ENCODE measurements at regions not wholly inside any gene's neighbourhood (a gene's known extent, or its start where the extent isn't known, plus 50 kb on each side); places are given as distances from the start of the nearest gene placed in this dataset.

DNA sequence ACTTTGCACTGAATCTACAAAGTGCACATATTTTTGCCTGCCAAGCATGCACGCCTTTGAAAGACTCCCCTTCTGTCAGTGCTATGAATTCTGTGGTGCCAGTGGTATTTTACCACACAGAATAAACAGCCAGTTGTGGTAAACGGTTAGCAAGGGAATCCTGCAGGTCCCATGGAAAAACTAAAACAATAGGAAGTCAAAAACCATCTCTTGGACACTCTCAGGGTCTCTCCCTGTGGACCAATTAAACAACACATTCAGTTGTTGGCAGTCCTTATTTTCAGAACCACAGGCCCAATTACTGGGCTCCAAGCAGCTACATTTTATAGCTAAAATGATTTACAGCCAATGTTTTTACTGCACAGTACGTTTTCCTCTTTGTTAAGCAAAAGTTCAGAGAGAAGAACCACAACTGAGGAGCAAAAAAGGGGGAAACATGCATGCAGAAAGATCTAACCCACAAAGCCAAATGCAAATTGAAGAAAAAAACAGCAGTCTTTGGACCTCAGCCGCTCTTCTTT, 116.9 kb downstream of the KCTD12 start:
- TF ChIP-seq, protein P1, sequence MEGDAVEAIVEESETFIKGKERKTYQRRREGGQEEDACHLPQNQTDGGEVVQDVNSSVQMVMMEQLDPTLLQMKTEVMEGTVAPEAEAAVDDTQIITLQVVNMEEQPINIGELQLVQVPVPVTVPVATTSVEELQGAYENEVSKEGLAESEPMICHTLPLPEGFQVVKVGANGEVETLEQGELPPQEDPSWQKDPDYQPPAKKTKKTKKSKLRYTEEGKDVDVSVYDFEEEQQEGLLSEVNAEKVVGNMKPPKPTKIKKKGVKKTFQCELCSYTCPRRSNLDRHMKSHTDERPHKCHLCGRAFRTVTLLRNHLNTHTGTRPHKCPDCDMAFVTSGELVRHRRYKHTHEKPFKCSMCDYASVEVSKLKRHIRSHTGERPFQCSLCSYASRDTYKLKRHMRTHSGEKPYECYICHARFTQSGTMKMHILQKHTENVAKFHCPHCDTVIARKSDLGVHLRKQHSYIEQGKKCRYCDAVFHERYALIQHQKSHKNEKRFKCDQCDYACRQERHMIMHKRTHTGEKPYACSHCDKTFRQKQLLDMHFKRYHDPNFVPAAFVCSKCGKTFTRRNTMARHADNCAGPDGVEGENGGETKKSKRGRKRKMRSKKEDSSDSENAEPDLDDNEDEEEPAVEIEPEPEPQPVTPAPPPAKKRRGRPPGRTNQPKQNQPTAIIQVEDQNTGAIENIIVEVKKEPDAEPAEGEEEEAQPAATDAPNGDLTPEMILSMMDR (IDR thresholded peaks at IDR 0.05; ENCODE audit: low read depth, low read length, missing control alignments), result no peak
- no peak overlapping the region for H3K4me3 ChIP-seq (replicated peaks; ENCODE audit: low read depth, low read length)
- no peak for DNase-seq (ENCODE audit: extremely low read depth, low read depth)

DNA sequence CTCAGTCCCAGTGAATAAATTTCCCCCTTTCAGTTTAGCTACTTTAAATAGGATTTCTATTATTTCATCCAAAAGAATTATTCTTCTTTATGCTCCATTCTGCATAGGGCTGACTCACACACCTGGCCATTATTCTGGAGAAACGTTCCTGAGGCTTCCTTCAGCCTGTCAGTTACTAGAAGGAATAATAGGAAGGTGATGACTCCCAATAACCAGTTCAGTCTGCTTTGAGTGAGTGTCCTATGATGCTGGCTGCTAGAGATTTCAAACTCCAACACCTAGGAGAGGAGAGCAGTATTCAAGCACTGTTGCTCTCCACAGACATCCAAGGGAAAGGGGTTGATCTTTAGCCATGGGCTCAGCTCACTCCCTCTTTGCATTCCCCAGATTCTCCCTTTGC, 117.8 kb downstream of the KCTD12 start:
- no peak overlapping the region for H3K4me3 ChIP-seq (replicated peaks; ENCODE audit: low read depth, low read length)
- DNase-seq (ENCODE audit: extremely low read depth, low read depth), result no peak
- TF ChIP-seq, protein P1 (IDR thresholded peaks at IDR 0.05; ENCODE audit: low read depth, low read length, missing control alignments), result no peak

DNA sequence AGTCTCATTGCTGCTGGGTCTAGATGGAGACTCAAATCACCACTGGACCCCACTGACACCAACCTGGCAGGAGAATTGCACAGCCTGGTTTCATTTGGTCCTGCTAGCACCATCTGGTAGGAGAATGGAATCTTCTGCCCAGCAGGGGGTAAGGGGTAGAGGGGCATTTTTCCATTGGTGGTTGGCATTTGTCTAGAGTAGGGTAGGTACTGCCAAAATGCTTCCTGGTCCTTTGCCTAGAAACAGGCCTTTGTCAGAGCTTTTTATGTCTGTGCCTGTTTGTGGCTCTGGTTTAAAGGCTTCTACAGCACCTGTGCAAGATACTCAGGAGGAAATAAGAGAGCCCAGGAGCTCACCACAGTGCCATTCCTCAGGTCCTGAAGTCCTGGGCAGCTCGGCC, 121.3 kb downstream of the KCTD12 start:
- no peak overlapping the region for H3K4me3 ChIP-seq (replicated peaks; ENCODE audit: low read depth, low read length)
- no peak for DNase-seq (ENCODE audit: extremely low read depth, low read depth)
- TF ChIP-seq, protein P1 (IDR thresholded peaks at IDR 0.05; ENCODE audit: low read depth, low read length, missing control alignments), result no peak

DNA sequence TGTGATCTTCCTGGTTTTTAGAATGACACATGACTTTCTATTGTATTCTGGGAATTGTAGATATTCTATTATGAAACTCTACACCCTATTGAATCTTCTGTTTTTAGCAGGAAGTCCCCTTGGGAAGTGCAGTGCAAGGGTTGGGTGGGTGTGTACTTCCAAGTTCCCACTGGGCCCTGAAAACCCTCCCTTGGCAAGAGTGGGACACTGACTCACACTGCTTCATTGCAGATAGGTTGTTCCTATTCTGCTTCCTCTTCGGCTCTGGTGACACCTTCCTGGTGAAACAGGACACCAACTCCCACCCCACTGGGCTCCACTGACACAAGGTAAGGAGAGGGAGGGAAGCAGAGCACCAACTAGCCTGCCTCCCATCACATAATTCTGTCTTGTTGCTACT, 121.8 kb downstream of the KCTD12 start:
- H3K4me3 ChIP-seq (replicated peaks; ENCODE audit: low read depth, low read length), result no peak overlapping the region
- TF ChIP-seq, protein P1 (IDR thresholded peaks at IDR 0.05; ENCODE audit: low read depth, low read length, missing control alignments), result no peak
- no peak for DNase-seq (ENCODE audit: extremely low read depth, low read depth)

DNA sequence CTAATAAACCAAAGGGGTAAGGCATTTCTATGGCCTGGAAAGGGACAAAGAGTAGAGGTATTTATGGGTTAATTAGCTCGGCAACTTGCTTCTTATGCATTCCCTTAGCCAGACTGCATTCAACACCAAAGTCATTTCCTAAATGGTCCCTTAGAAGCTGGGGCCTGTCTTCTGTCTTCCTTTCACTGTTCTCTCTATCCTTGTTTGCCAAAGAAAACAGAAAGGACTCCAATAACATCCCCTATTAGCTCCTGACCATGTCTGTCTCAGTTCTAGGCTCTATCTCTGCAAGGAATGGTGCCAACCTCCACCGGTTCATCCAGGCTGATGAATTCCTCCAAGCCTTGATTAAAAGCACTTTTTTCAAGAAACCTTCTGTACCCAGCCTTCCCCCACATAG, 123.5 kb downstream of the KCTD12 start:
- H3K4me3 ChIP-seq (replicated peaks; ENCODE audit: low read depth, low read length), result no peak overlapping the region
- TF ChIP-seq, protein P1 (IDR thresholded peaks at IDR 0.05; ENCODE audit: low read depth, low read length, missing control alignments), result no peak
- DNase-seq (ENCODE audit: extremely low read depth, low read depth), result no peak

DNA sequence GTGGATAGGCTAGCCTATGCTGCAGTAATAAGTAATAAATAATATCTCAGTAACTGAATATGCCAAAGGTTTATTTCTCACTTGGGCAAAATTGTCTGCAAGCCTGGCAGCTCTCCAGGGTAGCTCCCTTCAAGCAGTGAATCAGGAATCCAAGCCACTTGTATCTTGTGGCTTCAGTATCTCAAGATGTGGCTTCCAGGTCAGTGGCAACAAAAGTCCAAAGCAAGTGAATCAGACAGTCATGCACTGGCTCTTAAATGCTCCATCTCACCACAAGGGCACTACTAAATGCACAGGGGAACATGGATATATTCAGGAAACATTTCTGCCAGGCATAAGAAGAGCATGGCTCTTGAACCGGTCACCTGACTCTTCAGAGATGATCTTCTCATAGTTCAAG, 126.3 kb downstream of the KCTD12 start:
- DNase-seq (ENCODE audit: extremely low read depth, low read depth), result no peak
- TF ChIP-seq, protein P1 (IDR thresholded peaks at IDR 0.05; ENCODE audit: low read depth, low read length, missing control alignments), result no peak
- H3K4me3 ChIP-seq (replicated peaks; ENCODE audit: low read depth, low read length), result no peak overlapping the region

DNA sequence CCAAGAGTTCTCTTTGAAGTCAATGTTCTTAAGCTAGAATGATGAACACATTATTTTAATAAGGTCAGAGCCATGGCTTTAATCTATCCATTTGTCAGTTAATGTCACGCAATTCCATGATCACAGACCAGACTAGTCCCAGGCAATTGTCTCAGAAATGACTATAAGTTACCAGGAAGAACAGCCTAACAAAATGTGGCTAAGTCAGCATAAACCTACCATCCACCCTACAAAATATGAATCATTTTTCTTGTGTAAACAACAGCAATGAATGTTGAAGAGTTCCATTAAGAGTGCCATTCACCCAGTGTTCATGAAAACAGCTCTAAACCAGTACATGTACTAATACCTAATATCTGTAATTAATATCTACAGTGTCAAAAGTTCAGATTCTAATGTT, 127.5 kb downstream of the KCTD12 start:
- DNase-seq (ENCODE audit: extremely low read depth, low read depth), result no peak
- TF ChIP-seq, protein P1 (IDR thresholded peaks at IDR 0.05; ENCODE audit: low read depth, low read length, missing control alignments), result no peak
- no peak overlapping the region for H3K4me3 ChIP-seq (replicated peaks; ENCODE audit: low read depth, low read length)
